ENCODE measurements at regions not wholly inside any gene's neighbourhood (a gene's known extent, or its start where the extent isn't known, plus 50 kb on each side); places are given as distances from the start of the nearest gene placed in this dataset.

GRCh38 chrX:121151293-121151692, 103.9 kb downstream of the GLUD2 start:
- Histone ChIP-seq H3K36me3 (ENCODE audit: control insufficient read depth in 2 of 2, insufficient read depth in 1 of 2, low read length in 2 of 2) (no peaks in the 10 kb centered on the region), H3K27ac (ENCODE audit: extremely low read depth, low read depth, low read length) (no peak overlapping the region), H3K4me3 (ENCODE audit: low read depth, low read length) (no peak overlapping the region), H3K9me3 (ENCODE audit: control insufficient read depth, insufficient read depth, low read depth, low read length) (no peaks in the 10 kb centered on the region), H3K4me1 (ENCODE audit: control insufficient read depth, insufficient read depth, low read length) (no peaks in the 10 kb centered on the region)
- TF ChIP-seq ZNF670 (tag by site-specific recombination; IDR thresholded peaks at IDR 0.05; ENCODE audit: low read depth), result no peak
- no peak for TF ChIP-seq YY2 (tag by site-specific recombination; IDR thresholded peaks at IDR 0.05)
- no peak for TF ChIP-seq ZFP37 (tag by site-specific recombination; IDR thresholded peaks at IDR 0.05)
- TF ChIP-seq HIC1 (tag by site-specific recombination; IDR thresholded peaks at IDR 0.05), result no peak
- no peak for TF ChIP-seq ZNF596 (tag by site-specific recombination; IDR thresholded peaks at IDR 0.05)
- no peak for TF ChIP-seq PATZ1 (tag by site-specific recombination; IDR thresholded peaks at IDR 0.05)
- TF ChIP-seq ZNF626 (tag by site-specific recombination; IDR thresholded peaks at IDR 0.05), result no peak
- no peak for TF ChIP-seq ZNF302 (tag by site-specific recombination; IDR thresholded peaks at IDR 0.05; ENCODE audit: low read depth)
- no peak for TF ChIP-seq ZNF645 (tag by site-specific recombination; IDR thresholded peaks at IDR 0.05)
- TF ChIP-seq ZNF701 (tag by site-specific recombination; IDR thresholded peaks at IDR 0.05), result no peak
- no peak for TF ChIP-seq ZNF133 (tag by site-specific recombination; IDR thresholded peaks at IDR 0.05)
- no peak for TF ChIP-seq ZNF174 (tag by site-specific recombination; IDR thresholded peaks at IDR 0.05)
- TF ChIP-seq ZNF513 (tag by site-specific recombination; IDR thresholded peaks at IDR 0.05), result no peak
- ChIA-PET CTCF (no interaction called here), POLR2A (no interaction called here)

- POLR2A ChIA-PET, result no interaction called here
- CTCF ChIA-PET, result no interaction called here
- Histone ChIP-seq H3K4me3 (ENCODE audit: low read depth, low read length) (no peak overlapping the region), H3K27ac (ENCODE audit: extremely low read depth, low read depth, low read length) (no peak overlapping the region), H3K9me3 (ENCODE audit: control insufficient read depth, insufficient read depth, low read depth, low read length) (no peaks in the 10 kb centered on the region), H3K36me3 (ENCODE audit: control insufficient read depth in 2 of 2, insufficient read depth in 1 of 2, low read length in 2 of 2) (no peaks in the 10 kb centered on the region), H3K4me1 (ENCODE audit: control insufficient read depth, insufficient read depth, low read length) (no peaks in the 10 kb centered on the region)
- TF ChIP-seq ZNF274 (IDR thresholded peaks at IDR 0.05; ENCODE audit: low read length), result no peak
- no peak for TF ChIP-seq ZNF274 (tag by site-specific recombination; IDR thresholded peaks at IDR 0.05; ENCODE audit: borderline replicate concordance)
- TF ChIP-seq PRDM10 (tag by site-specific recombination; IDR thresholded peaks at IDR 0.05), result no peak
- TF ChIP-seq ZNF776 (tag by site-specific recombination; IDR thresholded peaks at IDR 0.05; ENCODE audit: borderline replicate concordance), result no peak
- TF ChIP-seq INSM2 (tag by site-specific recombination; IDR thresholded peaks at IDR 0.05), result no peak
- TF ChIP-seq ZNF544 (tag by site-specific recombination; IDR thresholded peaks at IDR 0.05), result no peak
- TF ChIP-seq ZBTB17 (tag by site-specific recombination; IDR thresholded peaks at IDR 0.05), result no peak
- TF ChIP-seq ZNF175 (tag by site-specific recombination; IDR thresholded peaks at IDR 0.05), result no peak
These were observed 107.5 kb downstream of the GLUD2 start for GRCh38 chrX:121154858-121155404.
